ENCODE measurements at regions not wholly inside any gene's neighbourhood (a gene's known extent, or its start where the extent isn't known, plus 50 kb on each side); places are given as distances from the start of the nearest gene placed in this dataset.

DNA sequence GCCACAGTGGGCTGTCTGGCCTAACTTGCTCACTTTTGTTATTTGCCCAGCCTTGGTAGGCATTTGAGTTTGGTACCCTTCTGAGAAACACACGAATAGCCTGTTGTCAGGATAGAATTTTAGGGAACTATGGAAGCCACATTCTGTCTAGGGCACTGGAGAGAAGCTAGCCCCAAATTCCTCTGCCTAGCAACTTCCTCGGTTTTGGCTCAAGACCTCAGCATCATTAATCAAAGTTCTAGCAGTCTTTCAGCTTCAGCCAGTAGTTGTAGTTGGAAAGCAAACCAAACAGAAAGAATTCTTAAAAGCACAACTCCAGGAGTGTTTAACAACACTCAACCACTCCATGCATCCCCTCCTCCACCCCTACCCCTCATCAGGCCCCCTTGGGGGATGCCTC lies 572.1 kb upstream of the PSMD7 start:
- no peak for TF ChIP-seq PAX8 (IDR thresholded peaks at IDR 0.05)
- Histone ChIP-seq H3K4me3 (no peak overlapping the region), H3K36me3 (ENCODE audit: control insufficient read depth in 2 of 2, insufficient read depth in 2 of 2, low read length in 1 of 2) (no peaks in the 10 kb centered on the region), H4K20me1 (ENCODE audit: control insufficient read depth, insufficient read depth) (no peaks in the 10 kb centered on the region), H3K27ac (ENCODE audit: control insufficient read depth, insufficient read depth) (no peak overlapping the region), H3K9ac (ENCODE audit: control insufficient read depth, insufficient read depth, low read length) (no peak overlapping the region), H3K4me1 (ENCODE audit: control insufficient read depth, insufficient read depth, low read length) (no peaks in the 10 kb centered on the region), H3K79me2 (ENCODE audit: control insufficient read depth, insufficient read depth, low read length) (no peaks in the 10 kb centered on the region), H3K9me3 (replicated peaks; ENCODE audit: control insufficient read depth, insufficient read depth, low read length) (no peaks in the 10 kb centered on the region), H3K27me3 (replicated peaks in 1 of 2; ENCODE audit: control insufficient read depth in 2 of 2, insufficient read depth in 2 of 2, low read length in 1 of 2) (no peaks in the 10 kb centered on the region), H3K4me2 (ENCODE audit: control insufficient read depth, insufficient read depth) (no peak overlapping the region), H2AFZ (ENCODE audit: control insufficient read depth, low read depth, low read length) (no peak overlapping the region)
- RAD21 ChIA-PET (ENCODE audit: unreplicated experiment), result no interaction called here
- SMC1A ChIA-PET (ENCODE audit: uncharacterized antibody, unreplicated experiment), result interaction anchor here (1.8 kb wide), 1 partner anchor 10 kb away, joined by 4 read pairs; no protein-coding TSS in a partner anchor
- FAIRE-seq (no peak), ATAC-seq (no peak), DNase-seq (ENCODE audit: low read depth, low spot score) (no peak)
- CTCF ChIA-PET, result no interaction called here
- intact Hi-C loops (cut with micrococcal nuclease; ENCODE audit: unreplicated experiment) (no loop called here), in situ Hi-C loops (cut with MboI) (no loop called here)
- WGBS (ENCODE audit: insufficient coverage, insufficient replicate concordance, low lambda C conversion rate, missing lambda C conversion rate), result 0% methylated on average over 2 of the region's 2 CpGs
- POLR2A ChIA-PET, result no interaction called here
- no TSS peak for BruUV-seq (replicated peaks)

DNA sequence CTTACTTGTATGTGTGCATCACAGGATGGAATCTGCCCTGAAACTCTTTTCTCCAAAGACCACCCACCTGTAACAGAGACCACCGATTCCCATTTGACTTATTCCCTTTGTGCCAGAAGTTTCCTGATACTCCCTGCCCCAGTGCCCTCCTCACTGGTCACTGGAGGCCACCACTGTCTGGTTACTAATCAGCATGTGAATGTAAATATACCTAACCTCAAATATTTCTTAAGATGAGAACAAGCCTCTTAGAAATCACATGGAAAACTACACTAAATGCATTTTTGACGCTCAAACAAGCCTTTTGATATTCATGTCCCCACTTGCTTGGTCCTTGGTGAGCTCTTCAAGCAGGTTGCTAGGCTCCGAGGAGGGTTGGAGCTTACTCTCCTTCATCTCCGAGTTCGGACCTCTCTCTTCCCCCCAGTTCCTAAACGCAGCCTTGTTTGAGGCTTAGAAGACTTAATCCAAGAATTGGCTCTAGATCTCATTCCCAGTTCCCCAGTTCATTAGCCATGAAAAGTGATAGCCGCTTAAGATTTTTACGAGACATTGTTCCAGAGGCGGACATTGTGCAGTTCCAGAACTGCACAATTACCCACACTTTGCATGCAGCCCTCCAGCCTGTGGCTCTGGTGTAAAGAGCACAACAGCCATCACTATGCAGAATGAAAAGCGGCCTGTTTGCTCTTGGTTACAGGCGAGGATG lies 579.2 kb upstream of the PSMD7 start:
- H4K20me1 ChIP-seq (ENCODE audit: control insufficient read depth, insufficient read depth), result no peaks in the 10 kb centered on the region
- no peak overlapping the region for H3K4me3 ChIP-seq
- BruUV-seq (replicated peaks), result no TSS peak
- no peak overlapping the region for H3K4me2 ChIP-seq (ENCODE audit: control insufficient read depth, insufficient read depth)
- DNase-seq (ENCODE audit: low read depth, low spot score) (no peak), FAIRE-seq (no peak), ATAC-seq (no peak)
- H3K27me3 ChIP-seq (replicated peaks in 1 of 2; ENCODE audit: control insufficient read depth in 2 of 2, insufficient read depth in 2 of 2, low read length in 1 of 2), result no peaks in the 10 kb centered on the region
- 39% methylated on average over 11 of the region's 11 CpGs for WGBS (ENCODE audit: insufficient coverage, insufficient replicate concordance, low lambda C conversion rate, missing lambda C conversion rate)
- no peak overlapping the region for H3K27ac ChIP-seq (ENCODE audit: control insufficient read depth, insufficient read depth)
- SMC1A ChIA-PET (ENCODE audit: uncharacterized antibody, unreplicated experiment), result no interaction called here
- H3K79me2 ChIP-seq (ENCODE audit: control insufficient read depth, insufficient read depth, low read length), result no peaks in the 10 kb centered on the region
- no peaks in the 10 kb centered on the region for H3K9me3 ChIP-seq (replicated peaks; ENCODE audit: control insufficient read depth, insufficient read depth, low read length)
- no peak for TF ChIP-seq RFX5 (IDR thresholded peaks at IDR 0.05; ENCODE audit: low read depth, low read length)
- RAD21 ChIA-PET (ENCODE audit: unreplicated experiment), result no interaction called here
- H3K9ac ChIP-seq (ENCODE audit: control insufficient read depth, insufficient read depth, low read length), result no peak overlapping the region
- no peak overlapping the region for H2AFZ ChIP-seq (ENCODE audit: control insufficient read depth, low read depth, low read length)
- POLR2A ChIA-PET, result no interaction called here
- CTCF ChIA-PET, result no interaction called here
- intact Hi-C loops (cut with micrococcal nuclease; ENCODE audit: unreplicated experiment) (no loop called here), in situ Hi-C loops (cut with MboI) (no loop called here)
- no peaks in the 10 kb centered on the region for H3K36me3 ChIP-seq (ENCODE audit: control insufficient read depth in 2 of 2, insufficient read depth in 2 of 2, low read length in 1 of 2)
- H3K4me1 ChIP-seq (ENCODE audit: control insufficient read depth, insufficient read depth, low read length), result no peaks in the 10 kb centered on the region
